GM21447 (cell line): ENCODE measurements at regions not wholly inside any gene's neighbourhood (a gene's known extent, or its start where the extent isn't known, plus 50 kb on each side); places are given as distances from the start of the nearest gene placed in this dataset.

Experiments used
- ATAC-seq: cut with Tn5 transposase; IDR thresholded peaks from one replicate; pipeline ENCODE4 v1.9.1; 2021; ENCODE audit not compliant: unreplicated experiment

DNA sequence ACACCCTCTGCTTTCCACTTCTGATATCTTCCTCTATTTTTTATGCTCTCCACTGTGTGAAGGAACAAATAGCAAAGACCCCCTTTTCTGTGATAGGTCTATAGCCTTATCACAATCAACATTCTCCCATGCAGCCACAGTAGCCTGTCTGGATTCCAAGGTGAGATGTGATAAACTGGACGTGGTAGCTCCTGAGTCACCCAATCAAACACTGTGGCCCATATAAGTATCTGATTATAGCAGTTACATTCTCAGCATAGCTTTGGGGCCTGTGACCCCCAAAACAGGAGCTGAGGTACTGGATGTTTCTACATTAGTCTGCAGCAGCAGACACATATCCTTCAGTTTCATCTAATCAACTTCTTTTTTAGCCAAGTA lies 172.7 kb upstream of the IGFBP7 start:
- no peak for ATAC-seq

DNA sequence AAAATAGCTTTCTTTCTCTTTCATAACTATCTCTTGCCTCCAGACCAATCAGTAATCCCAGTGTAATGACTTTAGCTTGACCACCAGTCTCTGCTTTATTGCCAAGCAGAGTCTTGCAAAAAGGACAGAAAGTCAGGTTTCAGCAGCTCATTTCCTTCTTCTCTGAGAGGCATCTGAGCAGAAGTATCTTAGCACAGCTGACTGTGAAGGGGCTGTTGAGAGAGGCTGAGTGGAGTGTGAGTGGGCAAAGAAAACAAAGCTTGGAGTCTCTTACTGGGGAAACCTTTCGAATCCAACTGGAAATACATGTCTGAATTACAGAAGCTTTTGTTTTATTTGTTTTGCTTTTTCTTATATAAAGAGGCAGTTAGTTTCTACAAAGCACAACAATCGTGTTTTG lies 170.3 kb upstream of the IGFBP7 start:
- no peak for ATAC-seq

DNA sequence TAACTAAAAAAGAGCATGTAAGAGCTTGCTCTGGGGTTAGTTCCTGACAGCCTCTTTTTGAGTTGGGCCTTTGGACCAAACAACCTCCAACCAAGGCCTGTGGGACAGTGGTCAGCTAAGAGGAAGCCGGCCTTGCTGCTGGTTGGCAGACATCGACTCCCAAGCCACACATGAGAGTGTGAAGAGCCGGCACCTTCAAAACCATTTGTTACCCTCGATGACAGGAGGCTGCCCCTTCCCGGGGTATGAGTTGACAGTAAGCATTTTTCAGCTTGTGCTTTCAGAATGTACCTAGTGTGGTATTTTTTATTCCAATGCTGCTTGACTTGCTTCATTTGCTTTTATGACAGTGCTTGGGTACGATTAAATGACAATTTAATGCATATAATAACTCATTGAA lies 168.6 kb upstream of the IGFBP7 start:
- no peak for ATAC-seq

DNA sequence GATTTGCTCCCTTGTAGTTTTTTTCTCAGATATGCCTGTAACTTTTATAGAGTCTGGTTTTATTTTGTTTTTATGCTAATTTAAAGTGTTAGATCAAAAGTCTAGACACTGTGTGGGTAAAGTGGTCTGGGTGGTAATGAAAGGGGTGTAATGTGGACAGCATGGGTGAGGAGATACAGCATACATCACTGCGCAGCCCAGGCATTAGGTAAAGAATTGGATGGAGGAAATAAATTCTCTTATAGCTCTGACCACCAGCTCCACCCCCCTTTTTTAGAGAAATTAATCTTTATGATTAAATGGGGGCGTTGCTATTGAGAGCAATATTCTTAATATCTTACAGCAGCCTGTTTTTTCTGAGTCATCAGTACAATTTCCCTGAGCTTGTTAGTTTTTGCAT lies 163.9 kb upstream of the IGFBP7 start:
- ATAC-seq, result no peak

DNA sequence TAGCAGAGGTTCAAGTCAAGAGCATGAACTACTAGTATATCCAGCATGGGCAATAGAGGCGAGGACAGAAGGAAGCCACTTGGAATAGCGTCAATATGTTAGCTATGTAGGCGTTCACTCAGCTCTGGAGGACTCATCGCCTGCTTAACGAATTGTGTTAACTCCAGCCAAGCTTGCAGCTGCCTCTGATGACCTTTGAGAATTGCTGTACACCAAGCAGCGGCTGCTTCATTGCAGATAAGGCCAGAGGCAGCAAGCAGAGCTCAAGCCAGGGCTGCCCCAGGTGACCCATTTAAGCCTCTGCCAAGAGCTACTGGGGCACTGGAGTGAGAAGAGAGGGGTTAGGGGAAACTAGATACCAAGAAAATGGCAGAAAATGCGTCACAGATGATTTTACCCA lies 160.2 kb upstream of the IGFBP7 start:
- ATAC-seq, result no peak

DNA sequence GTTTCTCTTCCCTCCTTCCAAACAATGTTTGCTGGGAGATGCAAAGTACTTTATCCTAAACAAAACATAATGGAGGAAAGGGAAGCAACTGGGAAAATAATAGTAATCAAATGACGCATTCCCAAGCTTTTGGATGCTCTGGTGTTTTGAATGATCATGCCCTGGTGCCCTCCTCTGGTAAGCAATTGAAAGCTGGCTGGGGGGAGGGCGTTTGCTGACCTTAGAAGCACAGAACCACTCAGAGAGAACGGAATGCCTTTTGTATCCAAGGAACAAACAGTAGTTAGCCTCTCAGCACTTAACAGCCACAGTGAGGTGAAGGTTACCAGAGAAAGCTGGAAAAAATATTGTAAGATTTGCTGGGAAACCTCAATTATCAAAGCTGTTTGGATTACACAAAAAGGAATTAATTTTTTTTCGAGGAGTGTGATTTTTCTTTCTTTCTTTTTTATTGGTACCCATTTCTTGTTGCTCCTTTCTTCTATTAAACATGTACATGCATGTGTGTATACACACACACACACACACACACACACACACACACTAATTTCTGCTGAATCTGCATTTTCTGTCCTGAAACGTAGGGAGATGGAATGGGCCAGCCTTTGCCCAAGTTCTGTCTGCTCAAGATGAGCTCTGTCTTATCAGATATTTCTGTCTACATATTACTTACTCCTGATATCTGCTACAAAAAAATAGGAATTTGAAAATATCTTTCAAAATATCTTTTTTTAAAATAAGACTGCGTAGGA lies 155.8 kb upstream of the IGFBP7 start:
- no peak for ATAC-seq

DNA sequence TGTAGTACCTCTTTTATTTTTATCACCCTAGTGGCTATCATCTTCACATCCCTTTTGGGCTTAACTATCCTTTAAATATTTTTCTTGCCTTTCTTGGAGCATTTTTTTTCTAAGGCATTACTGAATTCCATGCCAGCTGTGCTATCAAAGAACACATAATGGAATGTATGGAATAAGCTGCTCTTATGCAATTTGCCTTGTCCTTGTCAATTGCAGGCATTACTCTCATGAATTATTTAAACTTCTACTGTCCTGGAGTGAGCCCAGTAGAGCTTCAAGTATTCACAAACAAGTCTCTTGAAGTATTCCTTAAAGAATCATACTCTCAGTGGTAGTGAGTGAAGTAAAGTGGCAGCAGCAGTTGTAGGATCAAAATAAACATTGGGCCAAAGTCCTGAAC lies 144.6 kb upstream of the IGFBP7 start:
- no peak for ATAC-seq

DNA sequence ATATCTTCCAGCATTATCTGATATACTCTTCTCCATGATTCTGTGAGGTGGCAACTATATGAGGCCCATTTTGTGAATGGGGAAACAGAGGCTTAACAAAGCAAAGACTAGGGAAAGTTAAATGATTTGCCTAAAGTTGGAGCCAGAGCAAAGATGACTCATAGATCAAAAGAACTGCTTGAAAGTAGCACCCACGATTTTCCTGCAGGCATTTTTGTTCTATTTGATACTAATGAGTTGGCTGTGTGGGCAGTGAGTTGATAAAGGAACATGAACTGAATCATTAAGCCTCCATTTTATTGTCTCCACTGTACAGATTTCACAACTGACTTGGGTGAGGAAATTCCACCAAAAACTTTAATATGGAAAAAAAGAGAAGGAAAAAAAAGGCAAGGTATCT lies 138.9 kb upstream of the IGFBP7 start:
- no peak for ATAC-seq

DNA sequence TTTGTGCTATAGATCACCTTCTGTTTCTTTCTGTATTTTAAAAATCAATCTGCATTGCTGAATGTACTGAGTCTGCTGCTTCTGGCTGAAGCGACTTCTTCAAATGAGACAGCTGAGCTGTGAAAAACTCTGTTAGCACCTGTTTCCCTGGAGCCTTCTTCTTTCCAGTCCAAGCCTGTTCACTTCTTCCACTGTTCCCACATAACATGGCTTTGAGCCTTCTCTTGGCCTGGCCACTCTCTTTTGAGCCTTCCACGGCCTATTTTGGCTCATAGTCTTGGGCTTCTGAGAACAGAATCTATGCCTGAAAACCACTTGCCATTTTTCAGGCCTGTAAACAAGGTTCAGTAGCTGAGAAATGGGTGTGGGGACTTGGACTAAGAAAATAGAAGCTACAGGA lies 132.9 kb upstream of the IGFBP7 start:
- no peak for ATAC-seq

DNA sequence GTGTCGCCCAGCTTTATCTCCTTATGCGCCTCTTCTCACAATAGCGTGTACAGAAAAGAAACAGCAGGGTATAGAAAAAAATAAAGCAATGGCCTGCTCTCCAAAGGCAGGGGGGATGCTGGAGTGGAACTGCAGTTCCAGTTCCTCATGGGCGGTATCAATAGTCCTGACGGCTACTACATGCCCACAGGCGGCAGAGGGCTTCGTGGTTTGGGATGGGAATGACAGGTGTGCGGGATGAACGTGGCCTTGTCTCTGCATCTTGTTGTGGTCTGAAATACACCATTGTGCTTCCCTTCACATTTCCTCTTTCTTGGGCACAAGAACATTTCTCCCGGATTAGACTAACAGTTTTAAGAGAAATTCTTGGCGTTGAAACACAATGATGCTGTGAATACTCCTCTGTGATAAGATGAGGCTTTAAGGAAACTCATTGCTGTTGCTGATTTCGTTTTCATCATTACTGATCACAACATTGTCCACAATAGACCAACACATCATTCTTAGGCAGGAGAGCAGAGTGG lies 124.1 kb upstream of the IGFBP7 start:
- ATAC-seq, result no peak

DNA sequence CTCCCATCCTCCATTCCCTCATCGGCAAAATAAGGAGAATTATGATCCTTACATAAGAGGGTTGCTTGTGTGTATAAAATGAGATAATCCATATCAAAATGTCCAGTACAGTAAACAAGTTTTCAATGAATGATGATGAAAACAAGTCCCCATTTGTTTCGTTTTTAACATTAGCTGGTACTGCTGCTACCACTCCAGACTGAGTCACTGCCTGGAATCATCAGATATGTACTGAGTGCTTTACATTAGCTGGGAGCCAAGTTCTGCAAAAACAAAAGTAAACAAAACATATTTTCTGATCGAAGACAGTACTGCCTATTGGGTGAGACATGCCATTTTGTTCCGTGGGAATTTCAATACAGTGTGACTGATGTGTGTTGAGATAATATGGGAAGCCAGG lies 123.2 kb upstream of the IGFBP7 start:
- no peak for ATAC-seq

DNA sequence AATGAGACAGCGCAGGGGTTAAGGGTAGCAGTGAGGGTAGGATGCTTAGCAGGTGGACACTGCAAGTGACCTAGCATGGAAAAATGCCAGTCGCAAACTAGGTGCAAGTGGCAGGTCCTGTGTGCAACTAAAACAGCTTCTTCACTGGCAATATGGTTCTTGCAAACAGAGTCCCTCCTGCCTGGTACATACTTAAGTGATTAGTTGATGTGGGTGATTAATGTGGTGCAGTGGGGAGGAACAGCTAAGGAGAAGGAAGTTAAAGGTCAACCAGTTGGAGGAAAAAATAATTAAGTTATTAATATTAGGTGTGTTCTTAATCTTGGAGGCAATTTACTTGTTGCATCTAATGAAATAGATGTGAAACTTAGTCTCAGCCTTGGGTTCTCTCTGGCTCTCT lies 121.6 kb upstream of the IGFBP7 start:
- ATAC-seq, result no peak

DNA sequence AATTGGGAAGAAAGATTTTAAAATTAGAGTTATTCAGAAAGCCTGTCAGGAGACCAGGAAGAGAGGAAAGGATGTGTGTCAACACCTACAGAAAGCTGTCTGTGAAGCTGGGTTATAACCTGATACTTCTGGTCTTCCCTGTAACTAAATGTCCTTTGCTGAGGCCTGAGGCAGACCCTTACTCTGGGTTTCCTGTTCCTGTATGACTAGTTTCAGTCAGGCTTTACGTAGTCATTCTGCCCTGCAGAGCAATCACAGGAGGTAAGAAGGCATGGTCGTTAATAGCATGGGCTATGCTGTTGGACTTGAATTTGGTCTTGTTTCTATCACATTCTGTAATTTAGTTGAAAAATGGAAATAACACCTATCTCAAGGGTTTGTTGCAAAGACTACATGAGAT lies 110.5 kb upstream of the IGFBP7 start:
- ATAC-seq, result no peak

DNA sequence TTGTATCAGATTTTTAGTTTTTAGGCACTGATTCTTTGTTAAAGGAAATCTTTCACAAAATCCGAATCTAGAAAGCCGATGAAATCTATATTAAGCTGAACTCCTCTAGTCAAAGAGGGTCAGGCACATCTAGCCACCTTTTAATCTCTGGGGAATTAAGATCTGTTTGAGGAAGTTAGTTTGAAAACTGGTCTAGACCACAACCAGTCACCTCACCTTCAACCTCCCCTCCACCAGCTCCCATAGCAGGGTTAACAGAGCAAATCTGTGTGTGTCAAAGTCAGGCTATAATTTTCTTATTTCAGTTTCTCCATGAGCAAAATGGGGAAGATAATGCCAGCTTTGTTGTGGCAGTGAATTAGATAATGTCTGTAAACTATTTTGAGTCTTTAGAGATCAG lies 110.0 kb upstream of the IGFBP7 start:
- ATAC-seq, result no peak

DNA sequence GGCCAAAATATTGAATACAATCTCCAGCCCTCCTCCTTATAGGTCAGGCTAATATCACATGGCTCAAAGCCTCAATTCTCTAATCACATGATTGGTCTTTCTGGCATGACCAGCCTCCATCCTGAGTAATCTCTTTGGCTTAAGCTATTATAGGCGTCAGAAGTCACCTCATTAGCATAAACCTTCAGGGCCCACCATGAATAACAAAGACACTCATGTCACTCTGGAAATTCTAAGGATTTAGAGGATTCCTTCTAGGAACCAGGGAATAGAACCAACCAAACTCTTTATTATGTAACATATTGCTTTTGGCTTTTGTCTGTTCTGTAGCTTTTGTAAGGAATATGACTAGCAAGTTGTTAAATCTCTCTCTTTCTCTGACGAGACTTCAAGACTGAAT lies 109.2 kb upstream of the IGFBP7 start:
- ATAC-seq, result no peak

DNA sequence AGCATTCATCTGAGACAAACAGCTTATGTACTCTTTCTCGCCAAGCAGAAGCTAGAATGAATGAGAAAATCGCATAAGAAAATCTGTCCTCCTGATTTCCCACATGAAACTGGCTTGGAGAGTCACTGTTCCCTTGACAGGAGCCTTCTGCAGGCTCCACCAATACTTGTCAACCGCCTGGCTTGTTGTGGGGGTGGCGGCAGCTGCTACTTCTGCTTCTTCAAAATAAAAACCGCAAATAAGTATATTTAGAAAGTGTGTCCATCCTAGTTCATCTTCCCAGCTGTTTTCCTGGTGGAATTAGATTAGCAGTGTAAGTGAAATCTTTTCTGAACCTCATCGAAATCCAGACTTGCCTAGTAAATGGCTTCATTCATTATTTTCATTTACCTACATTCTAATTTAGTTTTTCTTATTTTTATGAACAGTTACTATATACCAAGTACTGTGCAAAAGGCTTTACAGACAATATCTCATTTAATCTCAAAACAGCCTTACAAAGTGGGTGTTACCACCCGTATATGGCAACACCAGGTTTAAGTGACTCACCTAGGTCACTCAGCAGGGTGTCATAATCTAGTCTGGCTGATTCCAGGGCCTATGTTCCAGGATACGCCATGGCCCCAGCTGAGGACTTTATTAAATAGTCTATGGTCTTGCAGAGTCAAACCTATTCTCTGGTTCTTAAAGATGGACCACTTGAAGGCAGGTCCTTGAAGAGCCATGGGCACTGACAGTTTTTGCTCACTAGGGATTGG lies 104.6 kb upstream of the IGFBP7 start:
- no peak for ATAC-seq

DNA sequence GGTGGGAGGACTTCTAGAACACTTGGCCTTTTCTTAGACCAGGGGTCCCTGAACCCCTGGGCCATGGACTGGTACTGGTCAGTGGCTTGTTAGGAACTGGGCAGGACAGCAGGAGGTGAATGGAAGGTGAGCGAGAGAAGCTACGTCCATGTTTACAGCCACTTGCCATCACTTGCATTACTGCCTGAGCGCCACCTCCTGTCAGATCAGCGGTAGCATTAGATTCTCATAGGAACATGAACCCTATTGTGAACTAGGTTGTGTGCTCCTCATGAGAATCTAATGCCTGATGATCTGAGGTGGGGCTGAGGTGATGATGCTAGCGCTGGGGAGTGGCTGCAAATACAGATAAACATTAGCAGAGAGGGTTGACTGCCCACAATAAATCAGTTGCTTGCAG lies 100.9 kb upstream of the IGFBP7 start:
- no peak for ATAC-seq

DNA sequence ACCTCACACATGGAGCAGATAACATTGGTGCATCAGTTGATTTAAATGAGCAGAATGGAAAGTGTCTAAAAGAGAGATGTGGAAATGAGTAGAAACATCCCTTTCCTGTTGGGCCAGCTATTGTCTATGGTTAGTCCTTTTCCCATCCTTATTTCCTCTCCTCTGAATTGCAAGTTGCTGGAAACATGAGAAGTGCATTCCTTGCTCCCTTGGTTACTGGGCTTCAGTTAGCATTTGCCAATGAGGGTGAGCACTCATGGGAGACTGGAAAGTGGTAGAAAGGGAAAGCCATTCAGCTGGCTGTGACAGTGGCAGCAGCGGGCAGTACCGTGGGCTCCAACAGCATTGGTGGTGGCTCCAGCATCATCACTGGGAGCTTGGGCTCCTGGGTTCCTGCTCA lies 96.0 kb upstream of the IGFBP7 start:
- ATAC-seq, result no peak

DNA sequence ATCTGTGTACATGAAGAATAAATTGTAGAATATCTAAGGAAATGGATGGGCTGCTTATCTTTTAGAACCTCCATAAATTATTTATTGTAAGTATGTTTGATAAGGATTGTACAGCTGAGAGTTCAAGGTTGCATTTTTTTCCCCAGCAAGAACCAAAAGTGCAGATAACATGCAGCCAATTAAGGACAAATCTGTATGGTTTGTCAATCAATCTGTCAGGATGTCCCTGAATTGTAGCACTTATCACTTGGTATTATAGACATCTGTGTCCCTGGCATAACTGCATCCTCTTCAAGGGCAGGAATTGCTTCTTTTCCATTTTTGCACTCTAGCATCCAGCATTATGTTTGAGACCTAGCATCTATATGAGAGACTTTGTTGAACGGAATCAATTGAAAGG lies 95.4 kb upstream of the IGFBP7 start:
- no peak for ATAC-seq

DNA sequence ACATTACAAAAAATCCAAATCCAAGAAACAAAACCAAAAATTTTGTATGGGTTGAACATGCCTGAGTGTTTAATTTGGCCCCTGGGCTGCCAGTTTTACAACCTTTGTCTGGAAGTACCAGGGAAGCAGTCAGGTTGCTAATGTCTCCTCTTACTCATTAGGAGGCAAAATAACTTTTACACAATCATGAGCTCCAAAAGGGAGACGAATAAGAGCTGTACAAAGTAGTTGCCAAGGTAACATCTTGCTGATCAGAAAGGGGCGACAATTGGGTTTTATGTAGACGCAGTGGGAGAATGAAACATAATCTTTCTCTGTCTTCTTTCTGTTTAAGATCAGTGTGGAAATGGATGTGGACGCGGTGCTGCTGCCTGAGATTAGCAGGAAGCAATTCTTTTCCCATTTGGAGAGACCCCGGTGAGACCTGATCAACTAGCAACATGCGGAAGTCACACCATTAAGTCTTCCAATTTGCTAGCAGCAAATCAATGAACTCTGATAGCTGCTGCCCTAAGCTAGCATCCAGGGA lies 90.7 kb upstream of the IGFBP7 start:
- ATAC-seq, result no peak

DNA sequence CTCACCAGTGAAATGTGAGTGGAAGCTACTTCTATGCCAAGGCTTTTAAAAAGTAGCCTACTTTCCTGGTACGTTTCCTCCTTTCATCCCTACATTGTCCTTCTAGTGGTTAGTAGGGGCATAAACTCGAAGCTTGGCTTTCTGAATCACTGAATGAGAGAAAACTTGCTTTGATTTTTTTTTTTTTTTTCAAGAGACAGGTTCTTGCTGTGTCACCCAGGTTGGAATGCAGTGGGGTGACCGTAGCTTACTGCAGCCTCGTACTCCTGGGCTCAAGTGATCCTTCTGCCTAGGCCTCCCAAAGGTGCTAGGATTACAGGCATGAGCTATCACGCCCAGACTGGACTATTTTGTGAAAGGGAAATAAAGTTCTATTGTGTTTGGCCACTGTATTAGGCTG lies 89.1 kb upstream of the IGFBP7 start:
- no peak for ATAC-seq

DNA sequence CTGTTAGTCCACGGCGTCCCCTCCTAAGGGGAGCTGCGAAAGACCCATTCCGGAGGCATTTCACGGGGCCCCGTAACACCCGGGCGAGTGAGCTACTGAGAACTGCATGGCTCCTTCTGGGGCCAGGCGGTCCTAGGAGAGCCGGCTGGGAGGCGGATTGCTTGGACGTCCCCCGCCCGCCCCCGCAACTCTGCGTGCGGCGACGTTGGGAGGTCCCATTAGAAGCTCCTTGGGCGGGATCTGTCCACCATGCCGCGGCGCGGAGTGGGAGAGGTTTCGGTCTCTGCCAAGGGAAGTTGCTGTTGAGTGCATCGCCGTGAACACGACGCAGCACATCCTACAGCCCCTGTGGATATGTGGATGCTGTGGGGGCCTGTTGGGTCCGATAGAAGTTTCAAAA lies 85.4 kb upstream of the IGFBP7 start:
- no peak for ATAC-seq
